RPMI8226 (cell line): ENCODE measurements at regions not wholly inside any gene's neighbourhood (a gene's known extent, or its start where the extent isn't known, plus 50 kb on each side); places are given as distances from the start of the nearest gene placed in this dataset.

Source experiments
- DNase-seq: peaks from one replicate; pipeline ENCODE4 v3.0.0-alpha.2; 2015

- DNase-seq, result no peak
Observed at GRCh38 chr1:68970571-68970970, 473.7 kb upstream of the DEPDC1 start.

- DNase-seq, result no peak
Observed at GRCh38 chr1:68973459-68974244, 476.8 kb upstream of the DEPDC1 start.

- DNase-seq, result no peak
Observed at GRCh38 chr1:68974447-68974846, 477.6 kb upstream of the DEPDC1 start.

- DNase-seq, result no peak
Observed at GRCh38 chr1:68975212-68975933, 478.5 kb upstream of the DEPDC1 start.

GRCh38 chr1:68976916-68977610, 480.2 kb upstream of the DEPDC1 start:
- no peak for DNase-seq

GRCh38 chr1:68979891-68980290, 483.0 kb upstream of the DEPDC1 start:
- DNase-seq, result no peak

- no peak for DNase-seq
Observed at GRCh38 chr1:68984289-68984688, 487.4 kb upstream of the DEPDC1 start.

- DNase-seq, result no peak
Observed at GRCh38 chr1:68994096-68994495, 497.2 kb upstream of the DEPDC1 start.

- DNase-seq, result no peak
Observed at GRCh38 chr1:69016468-69016867, 519.6 kb upstream of the DEPDC1 start.

- DNase-seq, result no peak
Observed at GRCh38 chr1:69029649-69030048, 532.8 kb upstream of the DEPDC1 start.

GRCh38 chr1:69038379-69038778, 529.3 kb upstream of the LRRC7 start:
- no peak for DNase-seq

- DNase-seq, result no peak
Observed at GRCh38 chr1:69045572-69045971, 522.1 kb upstream of the LRRC7 start.

- no peak for DNase-seq
Observed at GRCh38 chr1:69055194-69055593, 512.5 kb upstream of the LRRC7 start.

GRCh38 chr1:69058454-69058853, 509.3 kb upstream of the LRRC7 start:
- no peak for DNase-seq

- DNase-seq, result no peak
Observed at GRCh38 chr1:69070660-69071373, 496.9 kb upstream of the LRRC7 start.

GRCh38 chr1:69073176-69073575, 494.5 kb upstream of the LRRC7 start:
- no peak for DNase-seq

- DNase-seq, result no peak
Observed at GRCh38 chr1:69076631-69077030, 491.1 kb upstream of the LRRC7 start.

- no peak for DNase-seq
Observed at GRCh38 chr1:69077198-69077597, 490.5 kb upstream of the LRRC7 start.

GRCh38 chr1:69077633-69078032, 490.1 kb upstream of the LRRC7 start:
- DNase-seq, result no peak

- DNase-seq, result no peak
Observed at GRCh38 chr1:69081668-69082067, 486.1 kb upstream of the LRRC7 start.

- DNase-seq, result no peak
Observed at GRCh38 chr1:69082312-69082711, 485.4 kb upstream of the LRRC7 start.

- no peak for DNase-seq
Observed at GRCh38 chr1:69086148-69086547, 481.6 kb upstream of the LRRC7 start.

GRCh38 chr1:69088571-69088970, 479.2 kb upstream of the LRRC7 start:
- DNase-seq, result no peak
